OCI-LY1 (cell line): ENCODE measurements at regions not wholly inside any gene's neighbourhood (a gene's known extent, or its start where the extent isn't known, plus 50 kb on each side); places are given as distances from the start of the nearest gene placed in this dataset.

Experiments
- CTCF ChIP-seq: fragments of 200-600 bp; sonication (generic), shearing (Covaris generic); IDR thresholded peaks from 2 replicates; pipeline ENCODE4 v1.5.1; 2017; ENCODE audit warnings: mild to moderate bottlenecking, antibody characterized with exemption, low read length, moderate library complexity, mixed read lengths
- EZH2 ChIP-seq: fragments of 200-600 bp; sonication (generic), shearing (Covaris generic); IDR thresholded peaks from 2 replicates; pipeline ENCODE4 v1.8.0; 2017; ENCODE audit warnings: borderline replicate concordance, mixed run types, mild to moderate bottlenecking, antibody characterized with exemption, low read length, moderate library complexity, mixed read lengths

DNA sequence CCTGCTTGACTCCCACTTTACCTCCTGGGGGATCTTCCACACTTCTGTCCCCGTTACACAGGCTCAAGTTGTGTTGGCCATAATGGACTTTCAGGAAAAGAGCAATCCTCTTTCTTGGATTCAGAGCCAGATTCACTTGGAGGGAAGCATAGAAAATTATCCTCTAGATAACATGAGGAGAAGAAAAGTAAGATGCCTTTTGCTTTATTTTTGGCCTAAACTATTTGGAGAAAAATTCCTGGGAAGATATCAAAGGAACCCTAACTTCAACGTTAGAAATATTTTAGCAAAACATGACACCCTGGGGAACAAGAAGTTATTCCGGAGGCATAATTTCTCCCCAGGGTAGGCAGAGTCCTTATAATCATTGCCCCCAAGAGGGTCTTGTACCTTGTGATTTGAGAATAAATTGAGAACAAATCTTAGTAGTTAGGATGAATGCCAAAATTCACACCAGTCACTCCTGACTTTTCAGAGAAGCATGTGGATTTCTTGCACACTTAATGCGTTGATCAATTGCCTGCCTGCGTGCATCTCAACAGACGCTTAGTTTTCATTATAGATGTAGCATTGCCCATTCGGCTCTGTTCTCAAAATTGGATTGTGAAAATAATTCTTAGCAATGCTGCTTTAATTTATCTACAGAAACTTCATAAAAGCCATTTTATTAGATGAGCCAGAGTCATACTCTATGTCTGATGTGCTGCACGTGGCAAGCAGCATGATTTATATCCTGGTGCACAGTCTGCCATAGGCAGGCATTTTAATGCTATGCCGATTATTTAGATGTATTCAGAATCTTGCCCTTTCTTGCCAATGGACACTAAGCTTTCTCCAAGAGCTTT, 224.4 kb downstream of the C7orf25 start:
- TF ChIP-seq CTCF: no peak
- no peak for TF ChIP-seq EZH2
